Stimulated activated CD8-positive, alpha-beta memory T cell treated with anti-CD3 and anti-CD28 coated beads, Interleukin-15, amount 100 ng/mL, for 1 hour (primary cell): ENCODE measurements at regions not wholly inside any gene's neighbourhood (a gene's known extent, or its start where the extent isn't known, plus 50 kb on each side); places are given as distances from the start of the nearest gene placed in this dataset.
A peak's percentile ranks its signal among the peaks of the same experiment; 100 is the strongest.
"Not testable (repeated sequence)": the region's sequence is repeated elsewhere in the genome, so short reads cannot be mapped to it uniquely, and the experiment has no call there.

Experiments used
- DNase-seq: peaks from one replicate; pipeline ENCODE4 v3.0.0-alpha.2; 2020; ENCODE audit warnings: low read depth

- not testable (repeated sequence) for DNase-seq
These were observed 102.3 kb downstream of the ZNF267 start for GRCh38 chr16:31975826-31976419.

GRCh38 chr16:31978463-31978862 lies 104.9 kb downstream of the ZNF267 start:
- DNase-seq: not testable (repeated sequence)

GRCh38 chr16:31981739-31982138 lies 108.1 kb downstream of the ZNF267 start:
- not testable (repeated sequence) for DNase-seq

GRCh38 chr16:31982986-31983385 lies 109.4 kb downstream of the ZNF267 start:
- DNase-seq: not testable (repeated sequence)

- not testable (repeated sequence) for DNase-seq
These were observed 110.1 kb downstream of the ZNF267 start for GRCh38 chr16:31983666-31984065.

- DNase-seq: not testable (repeated sequence)
These were observed 113.3 kb downstream of the ZNF267 start for GRCh38 chr16:31986895-31987294.

- DNase-seq: peak; percentile 35
These were observed 115.3 kb downstream of the ZNF267 start for GRCh38 chr16:31988595-31989581.

- not testable (repeated sequence) for DNase-seq
These were observed 116.7 kb downstream of the ZNF267 start for GRCh38 chr16:31990261-31990660.

GRCh38 chr16:31990980-31991379 lies 117.4 kb downstream of the ZNF267 start:
- not testable (repeated sequence) for DNase-seq

GRCh38 chr16:31996325-31996724 lies 122.7 kb downstream of the ZNF267 start:
- not testable (repeated sequence) for DNase-seq

- DNase-seq: not testable (repeated sequence)
These were observed 128.9 kb downstream of the ZNF267 start for GRCh38 chr16:32002496-32002895.

- not testable (repeated sequence) for DNase-seq
These were observed 130.2 kb downstream of the ZNF267 start for GRCh38 chr16:32003819-32004218.

- DNase-seq: not testable (repeated sequence)
These were observed 165.3 kb downstream of the ZNF267 start for GRCh38 chr16:32038783-32039496.

- DNase-seq: not testable (repeated sequence)
These were observed 166.3 kb downstream of the ZNF267 start for GRCh38 chr16:32039919-32040318.

- DNase-seq: not testable (repeated sequence)
These were observed 187.0 kb upstream of the TP53TG3D start for GRCh38 chr16:32066016-32066651.

GRCh38 chr16:32071586-32071985 lies 181.5 kb upstream of the TP53TG3D start:
- not testable (repeated sequence) for DNase-seq

GRCh38 chr16:32083891-32084290 lies 169.2 kb upstream of the TP53TG3D start:
- DNase-seq: not testable (repeated sequence)

- not testable (repeated sequence) for DNase-seq
These were observed 168.3 kb upstream of the TP53TG3D start for GRCh38 chr16:32084656-32085401.

- DNase-seq: not testable (repeated sequence)
These were observed 167.5 kb upstream of the TP53TG3D start for GRCh38 chr16:32085438-32086141.

- DNase-seq: not testable (repeated sequence)
These were observed 137.5 kb upstream of the TP53TG3D start for GRCh38 chr16:32115562-32115961.
